Smooth muscle cell (in vitro differentiated cells): ENCODE measurements at regions not wholly inside any gene's neighbourhood (a gene's known extent, or its start where the extent isn't known, plus 50 kb on each side); places are given as distances from the start of the nearest gene placed in this dataset.
A peak's percentile ranks its signal among the peaks of the same experiment; 100 is the strongest.

Experiments used
- DNase-seq: peaks from one replicate; lab custom pipeline; 2025; ENCODE audit not compliant: unreplicated experiment; lab: John Stamatoyannopoulos, UW
- H2AFZ ChIP-seq: fragments of 200-600 bp; sonication (generic); 2 replicates; pipeline ENCODE4 v1.6.0; 2016; ENCODE audit warnings: antibody characterized with exemption, low read depth, mild to moderate bottlenecking
- H3F3A ChIP-seq: fragments of 200-600 bp; sonication (generic); 2 replicates; pipeline ENCODE4 v1.6.0; 2017; ENCODE audit warnings: antibody characterized with exemption, low read depth
- H3K27ac ChIP-seq: fragments of 200-600 bp; sonication (generic); 2 replicates; pipeline ENCODE4 v1.5.1; 2016; ENCODE audit warnings: low read depth, mild to moderate bottlenecking
- H3K27me3 ChIP-seq: fragments of 200-600 bp; sonication (generic); 2 replicates; pipeline ENCODE4 v1.6.1; 2016; ENCODE audit warnings: low read depth, mild to moderate bottlenecking
- H3K36me3 ChIP-seq: fragments of 200-600 bp; sonication (generic); 2 replicates; pipeline ENCODE4 v1.5.1; 2016; ENCODE audit warnings: low read depth
- H3K4me1 ChIP-seq: fragments of 200-600 bp; sonication (generic); 2 replicates; pipeline ENCODE4 v1.5.1; 2016; ENCODE audit warnings: low read depth
- H3K4me2 ChIP-seq: fragments of 200-600 bp; sonication (generic); 2 replicates; pipeline ENCODE4 v1.6.0; 2016; ENCODE audit warnings: mild to moderate bottlenecking
- H3K4me3 ChIP-seq: fragments of 200-600 bp; sonication (generic); 2 replicates; pipeline ENCODE4 v1.5.1; 2016; ENCODE audit warnings: mild to moderate bottlenecking
- H3K79me2 ChIP-seq: fragments of 200-600 bp; sonication (generic); 2 replicates; pipeline ENCODE4 v1.6.0; 2016; ENCODE audit warnings: low read depth, mild to moderate bottlenecking
- H3K9ac ChIP-seq: fragments of 200-600 bp; sonication (generic); 2 replicates; pipeline ENCODE4 v1.6.0; 2016; ENCODE audit warnings: low read depth
- H3K9me3 ChIP-seq: fragments of 200-600 bp; sonication (generic); replicated peaks from 2 replicates; pipeline ENCODE4 v1.5.1; 2016; ENCODE audit warnings: low read depth
- H4K20me1 ChIP-seq: fragments of 200-600 bp; sonication (generic); 2 replicates; pipeline ENCODE4 v1.6.0; 2016; ENCODE audit warnings: low read depth
- CTCF ChIP-seq: fragments of 200-600 bp; sonication (generic); IDR thresholded peaks from 2 replicates; pipeline ENCODE4 v1.5.1; 2017; ENCODE audit warnings: borderline replicate concordance, mild to moderate bottlenecking, antibody characterized with exemption; ENCODE audit not compliant: insufficient read depth, poor library complexity, severe bottlenecking
- WGBS: methylation state at CpG from one replicate; pipeline ENCODE4 v1.1.7; 2016; ENCODE audit warnings: low lambda C conversion rate; 5-methylcytosine and 5-hydroxymethylcytosine counted together

GRCh38 chr2:13638181-13638580 lies 921.4 kb downstream of the TRIB2 start:
- H4K20me1 ChIP-seq: no peaks in the 10 kb centered on the region
- H3K27ac ChIP-seq: peak overlapping the region; percentile 67
- H3K36me3 ChIP-seq: no peaks in the 10 kb centered on the region
- no peak overlapping the region for H2AFZ ChIP-seq
- H3K79me2 ChIP-seq: no peaks in the 10 kb centered on the region
- H3K9ac ChIP-seq: no peak overlapping the region
- WGBS: 43% methylated on average over 2 of the region's 2 CpGs
- H3K4me3 ChIP-seq: no peak overlapping the region
- no peaks in the 10 kb centered on the region for H3K27me3 ChIP-seq
- no peak for TF ChIP-seq CTCF
- H3K4me2 ChIP-seq: no peak overlapping the region
- H3F3A ChIP-seq: no peaks in the 10 kb centered on the region
- no peaks in the 10 kb centered on the region for H3K4me1 ChIP-seq
- no peak for DNase-seq
- no peaks in the 10 kb centered on the region for H3K9me3 ChIP-seq

- Histone ChIP-seq H3K9me3 (peaks cover 4% of the 10 kb centered on the region), H3K27ac (no peak overlapping the region), H3F3A (no peaks in the 10 kb centered on the region), H3K4me2 (no peak overlapping the region), H3K4me3 (no peak overlapping the region), H3K4me1 (no peaks in the 10 kb centered on the region), H3K36me3 (no peaks in the 10 kb centered on the region), H3K79me2 (no peaks in the 10 kb centered on the region), H2AFZ (no peak overlapping the region), H4K20me1 (no peaks in the 10 kb centered on the region), H3K27me3 (no peaks in the 10 kb centered on the region), H3K9ac (no peak overlapping the region)
- no peak for DNase-seq
- TF ChIP-seq CTCF: no peak
- WGBS: 88% methylated on average over 1 of the region's 1 CpG
Observed at GRCh38 chr2:13649918-13650317, 933.2 kb downstream of the TRIB2 start.

- no peak overlapping the region for H2AFZ ChIP-seq
- no peak overlapping the region for H3K4me2 ChIP-seq
- no peaks in the 10 kb centered on the region for H4K20me1 ChIP-seq
- WGBS: 54% methylated on average over 3 of the region's 3 CpGs
- TF ChIP-seq CTCF: peak; percentile 50
- no peaks in the 10 kb centered on the region for H3K79me2 ChIP-seq
- no peak overlapping the region for H3K4me3 ChIP-seq
- no peak for DNase-seq
- H3K9me3 ChIP-seq: no peaks in the 10 kb centered on the region
- H3K9ac ChIP-seq: no peak overlapping the region
- no peaks in the 10 kb centered on the region for H3K36me3 ChIP-seq
- no peaks in the 10 kb centered on the region for H3F3A ChIP-seq
- H3K4me1 ChIP-seq: no peaks in the 10 kb centered on the region
- no peak overlapping the region for H3K27ac ChIP-seq
- no peaks in the 10 kb centered on the region for H3K27me3 ChIP-seq
Observed at GRCh38 chr2:13650586-13651180, 933.9 kb downstream of the TRIB2 start.

GRCh38 chr2:13651684-13652131 lies 935.0 kb downstream of the TRIB2 start:
- H3K27me3 ChIP-seq: no peaks in the 10 kb centered on the region
- H4K20me1 ChIP-seq: no peaks in the 10 kb centered on the region
- H3K27ac ChIP-seq: no peak overlapping the region
- DNase-seq: no peak
- H3K4me2 ChIP-seq: no peak overlapping the region
- H3K4me3 ChIP-seq: no peak overlapping the region
- no peak overlapping the region for H3K9ac ChIP-seq
- H3K9me3 ChIP-seq: no peaks in the 10 kb centered on the region
- TF ChIP-seq CTCF: no peak
- H3F3A ChIP-seq: no peaks in the 10 kb centered on the region
- no peak overlapping the region for H2AFZ ChIP-seq
- H3K4me1 ChIP-seq: no peaks in the 10 kb centered on the region
- H3K36me3 ChIP-seq: no peaks in the 10 kb centered on the region
- H3K79me2 ChIP-seq: no peaks in the 10 kb centered on the region
